ENCODE measurements at regions not wholly inside any gene's neighbourhood (a gene's known extent, or its start where the extent isn't known, plus 50 kb on each side); places are given as distances from the start of the nearest gene placed in this dataset.

- Histone ChIP-seq H3K36me3 (ENCODE audit: control insufficient read depth, insufficient read depth, low read length) (no peaks in the 10 kb centered on the region), H3K4me3 (ENCODE audit: insufficient read depth, low read depth, low read length, poor library complexity, severe bottlenecking) (no peak overlapping the region), H3K4me1 (ENCODE audit: control insufficient read depth, insufficient read depth, low read length, poor library complexity, severe bottlenecking) (no peaks in the 10 kb centered on the region), H3K27ac (ENCODE audit: insufficient read depth, low read length, poor library complexity, severe bottlenecking) (no peak overlapping the region), H3K9me3 (ENCODE audit: control insufficient read depth, low read length) (no peaks in the 10 kb centered on the region), H3K27me3 (replicated peaks; ENCODE audit: control insufficient read depth, insufficient read depth, low read length, poor library complexity, severe bottlenecking) (no peaks in the 10 kb centered on the region)
- no peak for DNase-seq
Measured at GRCh38 chr14:36047912-36048311, 128.6 kb downstream of the PTCSC3 start.

- no peaks in the 10 kb centered on the region for H3K36me3 ChIP-seq (ENCODE audit: control insufficient read depth, insufficient read depth, low read length)
- no peak overlapping the region for H3K4me3 ChIP-seq (ENCODE audit: insufficient read depth, low read depth, low read length, poor library complexity, severe bottlenecking)
- no peaks in the 10 kb centered on the region for H3K27me3 ChIP-seq (replicated peaks; ENCODE audit: control insufficient read depth, insufficient read depth, low read length, poor library complexity, severe bottlenecking)
- H3K27ac ChIP-seq (ENCODE audit: insufficient read depth, low read length, poor library complexity, severe bottlenecking), result no peak overlapping the region
- H3K9me3 ChIP-seq (ENCODE audit: control insufficient read depth, low read length), result no peaks in the 10 kb centered on the region
- DNase-seq, result no peak
- H3K4me1 ChIP-seq (ENCODE audit: control insufficient read depth, insufficient read depth, low read length, poor library complexity, severe bottlenecking), result no peaks in the 10 kb centered on the region
Measured at GRCh38 chr14:36035675-36036074, 140.8 kb downstream of the PTCSC3 start.

- no peaks in the 10 kb centered on the region for H3K9me3 ChIP-seq (ENCODE audit: control insufficient read depth, low read length)
- no peak for DNase-seq
- no peaks in the 10 kb centered on the region for H3K27me3 ChIP-seq (replicated peaks; ENCODE audit: control insufficient read depth, insufficient read depth, low read length, poor library complexity, severe bottlenecking)
- H3K36me3 ChIP-seq (ENCODE audit: control insufficient read depth, insufficient read depth, low read length), result no peaks in the 10 kb centered on the region
- no peak overlapping the region for H3K4me3 ChIP-seq (ENCODE audit: insufficient read depth, low read depth, low read length, poor library complexity, severe bottlenecking)
- no peaks in the 10 kb centered on the region for H3K4me1 ChIP-seq (ENCODE audit: control insufficient read depth, insufficient read depth, low read length, poor library complexity, severe bottlenecking)
- no peak overlapping the region for H3K27ac ChIP-seq (ENCODE audit: insufficient read depth, low read length, poor library complexity, severe bottlenecking)
Measured at GRCh38 chr14:36028665-36029064, 147.9 kb downstream of the PTCSC3 start.

GRCh38 chr14:36028218-36028617, 148.3 kb downstream of the PTCSC3 start:
- H3K27me3 ChIP-seq (replicated peaks; ENCODE audit: control insufficient read depth, insufficient read depth, low read length, poor library complexity, severe bottlenecking), result no peaks in the 10 kb centered on the region
- DNase-seq, result no peak
- no peak overlapping the region for H3K4me3 ChIP-seq (ENCODE audit: insufficient read depth, low read depth, low read length, poor library complexity, severe bottlenecking)

GRCh38 chr14:36027354-36027753, 149.2 kb downstream of the PTCSC3 start:
- no peaks in the 10 kb centered on the region for H3K27me3 ChIP-seq (replicated peaks; ENCODE audit: control insufficient read depth, insufficient read depth, low read length, poor library complexity, severe bottlenecking)
- H3K9me3 ChIP-seq (ENCODE audit: control insufficient read depth, low read length), result no peaks in the 10 kb centered on the region
- no peak overlapping the region for H3K4me3 ChIP-seq (ENCODE audit: insufficient read depth, low read depth, low read length, poor library complexity, severe bottlenecking)
- no peak for DNase-seq
- no peaks in the 10 kb centered on the region for H3K36me3 ChIP-seq (ENCODE audit: control insufficient read depth, insufficient read depth, low read length)
- no peaks in the 10 kb centered on the region for H3K4me1 ChIP-seq (ENCODE audit: control insufficient read depth, insufficient read depth, low read length, poor library complexity, severe bottlenecking)
- H3K27ac ChIP-seq (ENCODE audit: insufficient read depth, low read length, poor library complexity, severe bottlenecking), result no peak overlapping the region

More at GRCh38 chr14:36028218-36028617, 148.3 kb downstream of the PTCSC3 start:
- H3K4me1 ChIP-seq (ENCODE audit: control insufficient read depth, insufficient read depth, low read length, poor library complexity, severe bottlenecking), result no peaks in the 10 kb centered on the region
- H3K27ac ChIP-seq (ENCODE audit: insufficient read depth, low read length, poor library complexity, severe bottlenecking), result no peak overlapping the region
- no peaks in the 10 kb centered on the region for H3K36me3 ChIP-seq (ENCODE audit: control insufficient read depth, insufficient read depth, low read length)
- H3K9me3 ChIP-seq (ENCODE audit: control insufficient read depth, low read length), result no peaks in the 10 kb centered on the region

- H3K9me3 ChIP-seq (ENCODE audit: control insufficient read depth, low read length), result no peaks in the 10 kb centered on the region
- H3K4me1 ChIP-seq (ENCODE audit: control insufficient read depth, insufficient read depth, low read length, poor library complexity, severe bottlenecking), result no peaks in the 10 kb centered on the region
- no peaks in the 10 kb centered on the region for H3K36me3 ChIP-seq (ENCODE audit: control insufficient read depth, insufficient read depth, low read length)
- H3K27ac ChIP-seq (ENCODE audit: insufficient read depth, low read length, poor library complexity, severe bottlenecking), result no peak overlapping the region
- H3K27me3 ChIP-seq (replicated peaks; ENCODE audit: control insufficient read depth, insufficient read depth, low read length, poor library complexity, severe bottlenecking), result no peaks in the 10 kb centered on the region
- H3K4me3 ChIP-seq (ENCODE audit: insufficient read depth, low read depth, low read length, poor library complexity, severe bottlenecking), result no peak overlapping the region
- no peak for DNase-seq
Measured at GRCh38 chr14:36022765-36023410, 153.6 kb downstream of the PTCSC3 start.

GRCh38 chr14:36021591-36022320, 154.8 kb downstream of the PTCSC3 start:
- H3K27me3 ChIP-seq (replicated peaks; ENCODE audit: control insufficient read depth, insufficient read depth, low read length, poor library complexity, severe bottlenecking), result no peaks in the 10 kb centered on the region
- H3K4me3 ChIP-seq (ENCODE audit: insufficient read depth, low read depth, low read length, poor library complexity, severe bottlenecking), result no peak overlapping the region
- no peaks in the 10 kb centered on the region for H3K36me3 ChIP-seq (ENCODE audit: control insufficient read depth, insufficient read depth, low read length)
- DNase-seq, result no peak
- H3K4me1 ChIP-seq (ENCODE audit: control insufficient read depth, insufficient read depth, low read length, poor library complexity, severe bottlenecking), result no peaks in the 10 kb centered on the region
- no peak overlapping the region for H3K27ac ChIP-seq (ENCODE audit: insufficient read depth, low read length, poor library complexity, severe bottlenecking)
- no peaks in the 10 kb centered on the region for H3K9me3 ChIP-seq (ENCODE audit: control insufficient read depth, low read length)

- DNase-seq, result no peak
- H3K4me3 ChIP-seq (ENCODE audit: insufficient read depth, low read depth, low read length, poor library complexity, severe bottlenecking), result no peak overlapping the region
- H3K27ac ChIP-seq (ENCODE audit: insufficient read depth, low read length, poor library complexity, severe bottlenecking), result no peak overlapping the region
- H3K36me3 ChIP-seq (ENCODE audit: control insufficient read depth, insufficient read depth, low read length), result no peaks in the 10 kb centered on the region
- H3K4me1 ChIP-seq (ENCODE audit: control insufficient read depth, insufficient read depth, low read length, poor library complexity, severe bottlenecking), result no peaks in the 10 kb centered on the region
- H3K27me3 ChIP-seq (replicated peaks; ENCODE audit: control insufficient read depth, insufficient read depth, low read length, poor library complexity, severe bottlenecking), result no peaks in the 10 kb centered on the region
- no peaks in the 10 kb centered on the region for H3K9me3 ChIP-seq (ENCODE audit: control insufficient read depth, low read length)
Measured at GRCh38 chr14:36021030-36021422, 155.5 kb downstream of the PTCSC3 start.

- Histone ChIP-seq H3K27me3 (replicated peaks; ENCODE audit: control insufficient read depth, insufficient read depth, low read length, poor library complexity, severe bottlenecking) (no peaks in the 10 kb centered on the region), H3K9me3 (ENCODE audit: control insufficient read depth, low read length) (no peaks in the 10 kb centered on the region), H3K27ac (ENCODE audit: insufficient read depth, low read length, poor library complexity, severe bottlenecking) (no peak overlapping the region), H3K4me1 (ENCODE audit: control insufficient read depth, insufficient read depth, low read length, poor library complexity, severe bottlenecking) (no peaks in the 10 kb centered on the region), H3K36me3 (ENCODE audit: control insufficient read depth, insufficient read depth, low read length) (no peaks in the 10 kb centered on the region), H3K4me3 (ENCODE audit: insufficient read depth, low read depth, low read length, poor library complexity, severe bottlenecking) (no peak overlapping the region)
- DNase-seq, result no peak
Measured at GRCh38 chr14:36020120-36021029, 156.1 kb downstream of the PTCSC3 start.

GRCh38 chr14:36019126-36019525, 157.4 kb downstream of the PTCSC3 start:
- Histone ChIP-seq H3K4me3 (ENCODE audit: insufficient read depth, low read depth, low read length, poor library complexity, severe bottlenecking) (no peak overlapping the region), H3K4me1 (ENCODE audit: control insufficient read depth, insufficient read depth, low read length, poor library complexity, severe bottlenecking) (no peaks in the 10 kb centered on the region), H3K36me3 (ENCODE audit: control insufficient read depth, insufficient read depth, low read length) (no peaks in the 10 kb centered on the region), H3K27me3 (replicated peaks; ENCODE audit: control insufficient read depth, insufficient read depth, low read length, poor library complexity, severe bottlenecking) (no peaks in the 10 kb centered on the region), H3K27ac (ENCODE audit: insufficient read depth, low read length, poor library complexity, severe bottlenecking) (no peak overlapping the region), H3K9me3 (ENCODE audit: control insufficient read depth, low read length) (no peaks in the 10 kb centered on the region)
- no peak for DNase-seq

Measured in effector memory CD4-positive, alpha-beta T cell (primary cell).